ENCODE measurements at regions not wholly inside any gene's neighbourhood (a gene's known extent, or its start where the extent isn't known, plus 50 kb on each side); places are given as distances from the start of the nearest gene placed in this dataset.

- Mint-ChIP-seq H3K4me1 (no peaks in the 10 kb centered on the region), H3K9me3 (peaks cover 7% of the 10 kb centered on the region in 2 donors), H3K27ac (no peak overlapping the region), H3K27me3 (no peaks in the 10 kb centered on the region), H3K4me3 (no peak overlapping the region)
- ATAC-seq: no peak
- no peak for DNase-seq
These were observed 61.1 kb upstream of the NPSR1 start for GRCh38 chr7:34596887-34597286.

- H3K4me1 Mint-ChIP-seq: no peaks in the 10 kb centered on the region
- H3K27me3 Mint-ChIP-seq: no peaks in the 10 kb centered on the region
- ATAC-seq (no peak), DNase-seq (no peak)
- peaks cover 6 to 10% of the 10 kb centered on the region in 2 donors for H3K9me3 Mint-ChIP-seq
- H3K4me3 Mint-ChIP-seq: no peak overlapping the region
- no peak overlapping the region for H3K27ac Mint-ChIP-seq
These were observed 54.1 kb upstream of the NPSR1 start for GRCh38 chr7:34603711-34604444.
